ENCODE measurements at regions not wholly inside any gene's neighbourhood (a gene's known extent, or its start where the extent isn't known, plus 50 kb on each side); places are given as distances from the start of the nearest gene placed in this dataset.

GRCh38 chr11:135046986-135047385 lies 634.9 kb upstream of the B3GAT1 start:
- no peak for TF ChIP-seq CTCF (IDR thresholded peaks at IDR 0.05)
- no peak for TF ChIP-seq POLR2AphosphoS5 (IDR thresholded peaks at IDR 0.05; ENCODE audit: low read depth, low read length)
- TF ChIP-seq REST (IDR thresholded peaks at IDR 0.05; ENCODE audit: insufficient read depth in 1 of 2, low read depth in 2 of 2, low read length in 1 of 2) = no peak
- no peak for TF ChIP-seq SIN3A (IDR thresholded peaks at IDR 0.05; ENCODE audit: borderline replicate concordance, insufficient read depth, low read depth, low read length)

Data from Panc1 (cell line).